ENCODE measurements at regions not wholly inside any gene's neighbourhood (a gene's known extent, or its start where the extent isn't known, plus 50 kb on each side); places are given as distances from the start of the nearest gene placed in this dataset.

- DNase-seq (ENCODE audit: low read depth, low spot score): no peak
- Histone ChIP-seq H3K9ac (ENCODE audit: insufficient read length, low read depth) (no peak overlapping the region), H3K27me3 (ENCODE audit: insufficient read depth, insufficient read length) (no peaks in the 10 kb centered on the region), H3K4me3 (ENCODE audit: insufficient read length, low read depth) (no peak overlapping the region), H3K36me3 (ENCODE audit: insufficient read depth, insufficient read length, low read length) (no peaks in the 10 kb centered on the region), H3K4me1 (ENCODE audit: insufficient read depth, insufficient read length) (no peaks in the 10 kb centered on the region), H3K9me3 (ENCODE audit: insufficient read depth, low read length) (peaks cover 6% of the 10 kb centered on the region; the same call in 1 of the 2 replicates)
- TF ChIP-seq ZNF274 (IDR thresholded peaks at IDR 0.05; ENCODE audit: low read depth, low read length) (no peak), SUZ12 (IDR thresholded peaks at IDR 0.05; ENCODE audit: extremely low read depth, insufficient read depth, insufficient read length) (no peak), YY1 (IDR thresholded peaks at IDR 0.05; ENCODE audit: insufficient read depth, insufficient read length) (no peak)
Measured at GRCh38 chr2:125169022-125169763, 1144.1 kb downstream of the CNTNAP5 start.

- H3K27me3 ChIP-seq (ENCODE audit: insufficient read depth, insufficient read length): no peaks in the 10 kb centered on the region
- no peaks in the 10 kb centered on the region for H3K36me3 ChIP-seq (ENCODE audit: insufficient read depth, insufficient read length, low read length)
- H3K9me3 ChIP-seq (ENCODE audit: insufficient read depth, low read length): peaks cover 12% of the 10 kb centered on the region; the same call in 1 of the 2 replicates
- no peak for DNase-seq (ENCODE audit: low read depth, low spot score)
- TF ChIP-seq YY1 (IDR thresholded peaks at IDR 0.05; ENCODE audit: insufficient read depth, insufficient read length): no peak
- no peak for TF ChIP-seq SUZ12 (IDR thresholded peaks at IDR 0.05; ENCODE audit: extremely low read depth, insufficient read depth, insufficient read length)
- TF ChIP-seq ZNF274 (IDR thresholded peaks at IDR 0.05; ENCODE audit: low read depth, low read length): no peak
- H3K4me1 ChIP-seq (ENCODE audit: insufficient read depth, insufficient read length): no peaks in the 10 kb centered on the region
- H3K9ac ChIP-seq (ENCODE audit: insufficient read length, low read depth): no peak overlapping the region
- H3K4me3 ChIP-seq (ENCODE audit: insufficient read length, low read depth): no peak overlapping the region
Measured at GRCh38 chr2:125169764-125170146, 1144.7 kb downstream of the CNTNAP5 start.

- no peaks in the 10 kb centered on the region for H3K27me3 ChIP-seq (ENCODE audit: insufficient read depth, insufficient read length)
- DNase-seq (ENCODE audit: low read depth, low spot score): no peak
- H3K4me1 ChIP-seq (ENCODE audit: insufficient read depth, insufficient read length): peaks cover 4% of the 10 kb centered on the region
- TF ChIP-seq ZNF274 (IDR thresholded peaks at IDR 0.05; ENCODE audit: low read depth, low read length) (no peak), SUZ12 (IDR thresholded peaks at IDR 0.05; ENCODE audit: extremely low read depth, insufficient read depth, insufficient read length) (no peak), YY1 (IDR thresholded peaks at IDR 0.05; ENCODE audit: insufficient read depth, insufficient read length) (no peak)
- no peak overlapping the region for H3K4me3 ChIP-seq (ENCODE audit: insufficient read length, low read depth)
- no peak overlapping the region for H3K9ac ChIP-seq (ENCODE audit: insufficient read length, low read depth)
- H3K36me3 ChIP-seq (ENCODE audit: insufficient read depth, insufficient read length, low read length): no peaks in the 10 kb centered on the region
- peaks cover 18% of the 10 kb centered on the region; the same call in 1 of the 2 replicates for H3K9me3 ChIP-seq (ENCODE audit: insufficient read depth, low read length)
Measured at GRCh38 chr2:125172181-125172580, 1147.1 kb downstream of the CNTNAP5 start.

GRCh38 chr2:125175415-125175814, 1150.3 kb downstream of the CNTNAP5 start:
- Histone ChIP-seq H3K9ac (ENCODE audit: insufficient read length, low read depth) (no peak overlapping the region), H3K27me3 (ENCODE audit: insufficient read depth, insufficient read length) (no peaks in the 10 kb centered on the region), H3K4me1 (ENCODE audit: insufficient read depth, insufficient read length) (peaks cover 4% of the 10 kb centered on the region), H3K36me3 (ENCODE audit: insufficient read depth, insufficient read length, low read length) (no peaks in the 10 kb centered on the region), H3K9me3 (ENCODE audit: insufficient read depth, low read length) (peaks cover 18% of the 10 kb centered on the region; the same call in 1 of the 2 replicates), H3K4me3 (ENCODE audit: insufficient read length, low read depth) (no peak overlapping the region)
- no peak for TF ChIP-seq ZNF274 (IDR thresholded peaks at IDR 0.05; ENCODE audit: low read depth, low read length)
- no peak for TF ChIP-seq SUZ12 (IDR thresholded peaks at IDR 0.05; ENCODE audit: extremely low read depth, insufficient read depth, insufficient read length)
- TF ChIP-seq YY1 (IDR thresholded peaks at IDR 0.05; ENCODE audit: insufficient read depth, insufficient read length): no peak
- DNase-seq (ENCODE audit: low read depth, low spot score): no peak

GRCh38 chr2:125185691-125186270, 1160.7 kb downstream of the CNTNAP5 start:
- no peak overlapping the region for H3K9ac ChIP-seq (ENCODE audit: insufficient read length, low read depth)
- DNase-seq (ENCODE audit: low read depth, low spot score): no peak
- no peak for TF ChIP-seq ZNF274 (IDR thresholded peaks at IDR 0.05; ENCODE audit: low read depth, low read length)
- TF ChIP-seq YY1 (IDR thresholded peaks at IDR 0.05; ENCODE audit: insufficient read depth, insufficient read length): no peak
- TF ChIP-seq SUZ12 (IDR thresholded peaks at IDR 0.05; ENCODE audit: extremely low read depth, insufficient read depth, insufficient read length): no peak

GRCh38 chr2:125207431-125207830, 1182.3 kb downstream of the CNTNAP5 start:
- no peaks in the 10 kb centered on the region for H3K4me1 ChIP-seq (ENCODE audit: insufficient read depth, insufficient read length)
- TF ChIP-seq SUZ12 (IDR thresholded peaks at IDR 0.05; ENCODE audit: extremely low read depth, insufficient read depth, insufficient read length): no peak
- TF ChIP-seq YY1 (IDR thresholded peaks at IDR 0.05; ENCODE audit: insufficient read depth, insufficient read length): no peak
- no peak for TF ChIP-seq ZNF274 (IDR thresholded peaks at IDR 0.05; ENCODE audit: low read depth, low read length)
- no peaks in the 10 kb centered on the region for H3K36me3 ChIP-seq (ENCODE audit: insufficient read depth, insufficient read length, low read length)
- H3K27me3 ChIP-seq (ENCODE audit: insufficient read depth, insufficient read length): no peaks in the 10 kb centered on the region
- no peak overlapping the region for H3K4me3 ChIP-seq (ENCODE audit: insufficient read length, low read depth)
- H3K9ac ChIP-seq (ENCODE audit: insufficient read length, low read depth): no peak overlapping the region
- H3K9me3 ChIP-seq (ENCODE audit: insufficient read depth, low read length): no peaks in the 10 kb centered on the region
- no peak for DNase-seq (ENCODE audit: low read depth, low spot score)

More at GRCh38 chr2:125185691-125186270, 1160.7 kb downstream of the CNTNAP5 start:
- H3K9me3 ChIP-seq (ENCODE audit: insufficient read depth, low read length): no peaks in the 10 kb centered on the region; the same call in 1 of the 2 replicates
- H3K27me3 ChIP-seq (ENCODE audit: insufficient read depth, insufficient read length): no peaks in the 10 kb centered on the region
- H3K4me3 ChIP-seq (ENCODE audit: insufficient read length, low read depth): no peak overlapping the region
- H3K4me1 ChIP-seq (ENCODE audit: insufficient read depth, insufficient read length): no peaks in the 10 kb centered on the region
- no peaks in the 10 kb centered on the region for H3K36me3 ChIP-seq (ENCODE audit: insufficient read depth, insufficient read length, low read length)

GRCh38 chr2:125216321-125216720, 1191.2 kb downstream of the CNTNAP5 start:
- Histone ChIP-seq H3K9ac (ENCODE audit: insufficient read length, low read depth) (no peak overlapping the region), H3K4me3 (ENCODE audit: insufficient read length, low read depth) (no peak overlapping the region), H3K27me3 (ENCODE audit: insufficient read depth, insufficient read length) (no peaks in the 10 kb centered on the region), H3K36me3 (ENCODE audit: insufficient read depth, insufficient read length, low read length) (no peaks in the 10 kb centered on the region), H3K4me1 (ENCODE audit: insufficient read depth, insufficient read length) (no peaks in the 10 kb centered on the region), H3K9me3 (ENCODE audit: insufficient read depth, low read length) (peaks cover 4% of the 10 kb centered on the region)
- no peak for DNase-seq (ENCODE audit: low read depth, low spot score)
- TF ChIP-seq YY1 (IDR thresholded peaks at IDR 0.05; ENCODE audit: insufficient read depth, insufficient read length) (no peak), SUZ12 (IDR thresholded peaks at IDR 0.05; ENCODE audit: extremely low read depth, insufficient read depth, insufficient read length) (no peak), ZNF274 (IDR thresholded peaks at IDR 0.05; ENCODE audit: low read depth, low read length) (no peak)
